DMS53 (cell line): ENCODE measurements at regions not wholly inside any gene's neighbourhood (a gene's known extent, or its start where the extent isn't known, plus 50 kb on each side); places are given as distances from the start of the nearest gene placed in this dataset.

ENCODE experiments used
- DNase-seq: peaks from one replicate; lab custom pipeline; 2025; lab: John Stamatoyannopoulos, UW

DNA sequence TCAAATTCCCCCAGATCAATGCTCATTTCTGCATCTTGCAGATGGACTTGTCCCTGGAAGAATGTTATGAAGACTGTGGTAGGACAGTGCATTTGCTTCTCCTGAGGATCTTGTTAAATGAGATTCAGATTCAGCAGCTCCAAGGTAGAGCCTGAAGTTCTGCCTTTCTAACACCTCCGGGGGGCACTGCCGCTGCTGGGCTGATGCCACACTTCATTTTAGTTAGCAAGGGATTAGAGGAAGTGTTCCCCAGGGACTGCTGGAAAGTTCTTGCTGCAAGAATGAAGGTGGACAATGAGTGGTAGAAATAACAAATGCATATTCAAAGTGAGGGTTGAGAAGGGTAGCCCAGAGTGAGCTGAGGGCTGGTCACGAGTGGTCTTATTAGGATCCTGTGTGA is 434.3 kb upstream of the AKR1E2 start:
- peak; percentile 17 for DNase-seq

DNA sequence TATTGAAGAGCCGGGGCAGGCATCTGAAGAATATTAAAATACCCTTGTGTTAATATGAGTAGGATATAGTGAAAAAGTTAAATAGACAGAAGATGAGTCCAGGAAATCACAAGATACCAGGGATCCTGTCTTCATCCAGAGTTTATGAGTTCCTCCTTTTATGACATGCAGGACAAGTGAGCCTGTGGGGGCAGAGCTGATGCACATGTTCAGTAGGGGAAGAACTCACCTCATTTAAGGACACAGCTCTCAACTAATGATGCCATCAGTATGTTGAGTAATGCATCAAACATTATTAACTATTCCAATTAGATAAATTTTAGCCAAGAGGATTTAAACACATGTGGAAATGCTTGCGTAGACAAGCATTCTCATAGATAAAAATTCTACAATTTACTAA is 435.8 kb upstream of the AKR1E2 start:
- no peak for DNase-seq

DNA sequence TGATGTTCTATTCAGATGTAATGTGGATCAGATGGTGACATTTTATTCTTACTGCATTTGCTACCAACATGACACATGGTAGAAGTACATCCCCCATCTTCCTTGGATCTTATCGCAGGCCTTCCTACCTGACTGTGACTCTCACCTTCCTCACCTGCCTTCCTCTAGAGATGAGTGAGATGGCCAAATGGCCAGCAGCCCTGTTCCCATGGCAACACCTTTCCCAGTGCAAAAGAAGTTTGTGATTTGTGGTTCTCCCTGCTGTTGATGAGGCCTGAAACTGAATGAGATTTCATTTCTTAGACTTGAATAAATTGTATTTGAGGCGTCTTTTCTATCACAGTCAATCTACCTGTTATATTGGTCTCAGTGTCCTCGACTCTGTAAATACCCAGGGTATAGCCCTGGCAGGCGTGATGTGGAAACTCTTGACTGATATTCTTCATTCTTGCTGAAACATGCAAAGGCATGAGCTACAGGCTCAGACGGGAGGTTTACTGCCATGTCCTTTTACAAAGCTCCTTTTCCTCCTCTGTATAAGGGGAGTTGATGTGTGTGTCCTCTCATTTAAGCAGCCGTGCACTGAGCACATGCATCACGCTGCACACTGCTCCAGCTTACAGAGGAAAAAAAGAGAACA is 440.7 kb upstream of the AKR1E2 start:
- DNase-seq: no peak

DNA sequence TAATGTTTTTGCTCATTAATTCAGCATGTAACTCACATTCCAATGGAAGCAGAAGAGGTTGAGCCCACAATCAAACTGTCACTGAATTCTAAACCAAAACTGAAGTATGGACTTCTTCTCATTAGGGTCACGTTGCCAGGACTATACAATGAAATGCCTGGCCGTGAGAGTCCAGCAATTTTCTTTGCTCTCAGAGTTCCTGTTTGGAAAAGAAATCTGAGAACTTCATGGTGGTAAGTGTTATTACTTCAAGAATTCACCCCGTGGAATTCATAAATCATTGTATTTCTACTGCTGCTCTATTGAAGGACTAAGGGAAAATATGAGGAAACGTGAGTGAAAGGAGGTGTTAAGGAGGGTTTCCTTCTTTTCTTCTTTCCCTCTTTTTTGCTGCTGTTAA is 441.8 kb upstream of the AKR1E2 start:
- DNase-seq: no peak

DNA sequence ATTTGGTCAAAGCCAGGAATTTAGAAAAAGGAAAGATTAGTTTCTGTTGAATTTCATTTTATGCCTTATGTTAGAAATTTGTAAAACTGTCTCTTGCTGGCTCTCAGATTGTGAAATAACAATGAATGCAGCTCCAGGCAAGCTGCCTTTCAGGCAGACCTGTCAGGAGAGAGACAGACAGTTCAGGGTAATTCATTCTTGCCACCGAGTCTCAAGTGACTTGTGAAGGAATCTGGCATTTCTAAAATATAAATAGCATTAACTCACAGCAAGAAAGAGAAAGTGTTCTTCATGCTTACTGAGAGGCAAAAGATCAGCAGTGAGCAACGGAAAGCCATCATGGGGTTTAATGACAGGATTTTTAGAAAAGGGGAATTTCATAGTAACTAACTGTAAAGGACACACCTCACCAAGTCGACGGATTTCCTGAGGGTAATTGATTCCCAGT is 442.3 kb upstream of the AKR1E2 start:
- no peak for DNase-seq

DNA sequence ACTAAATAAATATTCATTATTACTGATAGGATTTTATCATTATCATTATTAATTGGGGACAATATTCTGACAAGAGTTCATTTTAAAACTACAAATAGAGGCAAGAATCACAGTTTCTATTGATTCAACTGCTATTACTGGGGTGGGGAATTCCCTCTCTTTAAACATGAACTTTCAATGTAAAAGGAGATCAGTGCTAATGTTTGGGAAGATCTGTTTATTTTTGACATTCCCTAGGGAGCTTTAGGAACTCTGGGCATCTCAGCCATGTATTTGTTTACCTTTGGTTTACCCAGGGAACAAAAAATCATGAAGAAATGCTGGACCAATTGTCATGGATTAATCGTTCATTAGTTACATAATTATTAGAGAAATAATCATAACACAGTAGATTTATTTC is 443.2 kb upstream of the AKR1E2 start:
- DNase-seq: no peak

DNA sequence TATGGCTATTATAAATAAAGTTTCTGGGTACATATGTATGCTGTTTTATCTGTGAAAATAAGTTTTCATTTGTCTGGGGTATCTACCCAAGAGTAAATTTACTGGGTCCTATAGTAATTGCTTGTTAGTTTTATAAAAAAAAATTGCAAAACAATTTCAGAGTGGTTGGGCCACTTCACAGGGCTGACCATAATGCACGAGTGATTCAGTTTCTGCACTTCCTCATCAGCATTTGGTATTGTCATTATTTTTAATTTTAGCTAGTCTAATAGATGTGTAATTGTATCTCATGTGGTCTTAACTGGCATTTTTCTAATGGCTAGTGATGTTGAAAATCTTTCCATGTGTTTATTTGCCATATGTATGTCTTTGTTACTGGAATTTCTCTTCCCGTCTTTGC is 452.4 kb upstream of the AKR1E2 start:
- no peak for DNase-seq

DNA sequence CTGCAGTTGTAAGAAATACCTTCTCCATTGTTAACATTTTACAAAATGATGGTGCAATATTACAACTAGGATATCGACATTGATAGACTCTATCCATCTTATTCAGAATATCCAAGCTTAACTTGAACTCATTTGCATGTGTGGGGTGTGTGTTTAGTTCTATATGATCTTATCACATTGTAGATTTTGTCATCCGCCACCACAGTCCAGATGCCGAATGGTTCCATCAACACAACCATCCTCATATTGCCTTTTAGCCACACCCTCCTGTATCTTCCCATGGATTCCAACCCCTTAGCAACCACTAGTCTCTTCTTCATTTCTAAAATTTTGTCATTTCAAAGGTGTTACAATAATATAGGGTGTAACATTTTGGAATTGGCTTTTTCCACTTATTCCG is 452.9 kb upstream of the AKR1E2 start:
- no peak for DNase-seq

DNA sequence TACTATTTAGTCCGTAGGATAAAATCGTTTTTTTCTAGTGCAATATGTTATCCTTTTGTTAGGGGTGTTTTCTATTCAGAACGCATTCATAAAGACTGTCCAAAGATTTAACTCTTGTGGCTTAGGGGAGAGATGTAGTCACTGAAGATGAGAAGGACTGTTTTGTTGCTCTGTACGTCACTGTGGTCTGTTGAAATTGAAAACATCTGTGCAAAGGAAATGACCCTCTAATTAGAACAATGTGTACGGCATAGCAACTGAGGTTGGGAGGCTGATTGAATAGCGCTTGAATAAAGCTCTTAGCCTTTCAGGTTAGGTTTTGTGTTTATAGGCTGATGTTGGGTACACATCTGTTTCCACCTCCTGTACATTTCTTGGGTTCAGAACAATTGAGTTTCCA is 453.4 kb upstream of the AKR1E2 start:
- DNase-seq: no peak

DNA sequence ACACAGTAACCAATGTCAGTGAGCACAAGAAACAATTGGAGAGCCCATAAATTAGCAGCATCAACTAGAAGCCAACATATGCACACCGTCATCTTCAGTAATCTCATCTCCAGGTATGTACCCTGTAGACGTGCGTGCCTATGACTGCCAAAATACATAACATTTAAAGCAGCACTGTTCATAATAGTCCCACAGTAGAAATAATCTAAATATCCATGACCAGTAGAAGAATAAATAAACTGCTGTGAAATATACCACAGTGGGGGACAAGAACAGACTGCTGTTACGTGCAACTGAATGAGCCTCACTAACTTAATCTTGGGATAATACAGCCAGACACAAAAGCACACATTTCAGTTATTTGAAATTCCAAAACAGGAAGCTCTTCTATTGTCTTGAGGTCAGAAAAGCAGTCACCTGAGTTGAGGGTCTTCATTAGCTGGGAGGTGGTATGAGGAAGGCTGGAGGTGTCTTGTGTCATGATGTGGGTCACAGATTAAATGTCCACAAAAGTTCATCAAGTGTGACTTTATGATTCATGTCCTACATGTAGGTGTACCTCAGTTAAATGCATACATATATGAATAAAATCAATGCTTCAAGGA is 454.2 kb upstream of the AKR1E2 start:
- DNase-seq: no peak

DNA sequence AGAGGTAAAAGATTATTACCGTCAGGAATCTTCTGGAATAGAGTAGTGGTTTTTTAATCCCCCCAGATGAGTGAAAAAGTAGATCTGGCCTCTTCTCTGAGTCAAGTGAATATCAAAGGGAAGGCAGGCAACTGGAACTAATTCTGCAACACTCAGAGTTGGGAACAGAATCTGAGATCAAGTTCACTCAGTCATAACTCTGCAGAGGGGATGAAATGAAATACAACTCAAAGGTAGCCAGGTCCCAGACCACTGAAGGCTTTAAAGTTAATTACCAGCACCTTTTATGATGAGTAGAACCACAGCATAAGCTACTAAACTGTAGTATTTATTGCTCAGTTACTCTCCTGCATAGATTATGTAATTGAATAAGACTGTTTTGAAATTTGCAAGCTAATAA is 455.6 kb upstream of the AKR1E2 start:
- no peak for DNase-seq

DNA sequence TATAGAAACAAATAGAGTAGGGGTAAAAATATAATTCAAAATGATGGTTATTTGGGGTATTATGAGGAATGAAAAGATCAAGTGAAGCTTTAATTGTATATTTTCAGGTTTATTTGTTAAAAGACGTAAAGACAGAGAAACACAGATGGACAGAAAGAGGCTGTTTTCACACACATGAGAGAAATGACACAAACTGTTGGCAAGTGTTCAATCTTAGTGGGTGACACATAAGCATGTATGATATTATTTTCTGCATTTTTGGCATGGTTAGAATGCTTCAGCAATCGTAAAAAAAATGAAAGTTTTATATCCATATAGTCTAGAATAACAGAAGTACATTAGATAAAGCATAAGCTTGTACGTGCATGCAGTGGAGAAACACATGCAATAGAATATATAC is 464.4 kb upstream of the AKR1E2 start:
- DNase-seq: no peak

DNA sequence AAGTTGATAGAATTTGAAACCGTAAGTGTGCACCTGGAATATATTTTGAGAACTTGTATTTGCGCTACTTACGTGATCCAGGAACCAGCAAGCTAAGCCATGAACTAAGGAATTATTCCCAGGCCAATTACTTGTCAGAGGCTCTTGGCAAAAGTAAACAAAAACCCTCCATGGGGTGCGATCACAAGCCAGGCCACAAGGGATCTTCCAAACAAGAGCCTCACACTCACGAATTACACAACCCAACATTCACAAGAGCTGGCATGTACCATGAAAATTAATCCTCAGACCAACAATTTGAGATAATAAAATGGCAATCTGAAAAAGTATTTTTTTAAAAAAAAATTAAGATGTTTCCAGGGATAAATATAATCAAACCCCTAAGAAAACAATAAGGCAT is 467.0 kb upstream of the AKR1E2 start:
- no peak for DNase-seq

DNA sequence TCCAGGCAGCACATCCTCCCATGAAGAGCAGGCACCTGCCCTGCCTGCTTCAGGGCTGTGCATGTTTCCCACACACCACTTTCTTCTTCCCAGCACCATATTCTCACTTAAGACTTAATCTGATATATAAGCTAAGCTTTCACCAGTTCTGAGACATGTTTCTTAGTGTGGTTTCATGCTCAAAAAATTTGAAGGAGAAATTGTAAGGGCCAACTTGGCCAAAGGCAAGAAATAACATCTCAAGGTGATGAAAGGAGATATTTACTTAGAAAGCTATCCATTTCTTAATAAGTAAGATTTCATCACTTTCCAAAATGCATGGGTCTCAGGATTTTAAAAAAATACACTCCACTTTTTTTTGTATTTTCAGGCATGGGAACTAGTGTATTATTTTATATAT is 468.1 kb upstream of the AKR1E2 start:
- DNase-seq: no peak

DNA sequence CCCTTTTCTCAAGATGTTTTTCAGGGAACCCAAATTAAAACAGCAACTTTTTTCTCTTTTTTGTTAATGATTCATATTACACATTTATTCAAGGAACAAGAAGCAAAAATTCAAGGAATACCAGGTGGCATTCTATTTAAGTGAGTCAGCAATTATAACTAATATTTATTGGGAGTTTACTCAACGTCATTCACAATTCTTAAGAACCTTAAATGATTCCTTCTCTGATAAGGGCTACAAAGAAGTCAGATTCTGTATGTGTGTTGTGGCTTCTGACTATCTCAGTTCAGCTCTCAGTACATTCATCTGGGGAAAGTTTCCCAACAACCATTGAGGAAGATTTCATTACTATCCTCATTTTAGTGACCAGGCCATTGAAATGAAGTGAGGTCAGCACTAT is 470.7 kb upstream of the AKR1E2 start:
- no peak for DNase-seq

DNA sequence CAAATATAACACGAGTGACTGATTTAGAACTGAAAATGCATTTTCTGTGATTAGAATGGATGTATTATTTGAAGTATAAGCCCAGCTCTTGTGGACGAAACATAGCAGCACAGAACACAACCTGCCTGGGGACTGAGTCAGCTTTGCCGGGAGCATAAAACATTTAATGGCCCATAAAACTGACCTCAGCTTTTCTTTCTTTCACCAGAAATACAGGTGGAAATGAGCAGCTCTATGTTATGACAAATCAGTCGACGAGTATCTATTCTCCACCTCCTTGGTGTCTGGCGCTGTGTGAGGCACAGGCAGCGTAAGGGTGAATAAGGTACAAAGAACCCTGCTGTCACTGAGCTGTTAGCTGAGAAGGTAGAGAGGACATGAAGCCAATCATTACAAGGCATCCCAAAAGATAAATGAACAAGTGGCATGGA is 471.6 kb upstream of the AKR1E2 start:
- peak; percentile 71 for DNase-seq

DNA sequence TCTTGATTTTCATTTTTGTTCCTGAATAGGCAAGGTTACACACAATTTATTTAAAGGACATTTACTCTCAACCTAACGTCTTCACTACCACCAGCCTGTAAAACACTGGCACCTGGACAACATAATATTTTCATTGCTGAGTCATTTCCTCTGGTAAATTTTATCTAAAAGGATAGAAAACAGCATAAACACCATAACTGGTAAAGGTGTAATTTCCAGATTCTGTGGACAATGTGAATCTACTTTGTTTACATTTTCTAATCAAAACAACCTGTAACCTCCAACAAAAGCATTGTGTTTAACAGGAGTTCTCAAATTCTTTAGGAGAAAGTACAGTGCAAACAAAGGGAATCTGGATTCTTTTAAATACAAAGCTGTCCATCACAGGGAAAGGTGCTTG is 472.0 kb upstream of the AKR1E2 start:
- DNase-seq: peak; percentile 73

DNA sequence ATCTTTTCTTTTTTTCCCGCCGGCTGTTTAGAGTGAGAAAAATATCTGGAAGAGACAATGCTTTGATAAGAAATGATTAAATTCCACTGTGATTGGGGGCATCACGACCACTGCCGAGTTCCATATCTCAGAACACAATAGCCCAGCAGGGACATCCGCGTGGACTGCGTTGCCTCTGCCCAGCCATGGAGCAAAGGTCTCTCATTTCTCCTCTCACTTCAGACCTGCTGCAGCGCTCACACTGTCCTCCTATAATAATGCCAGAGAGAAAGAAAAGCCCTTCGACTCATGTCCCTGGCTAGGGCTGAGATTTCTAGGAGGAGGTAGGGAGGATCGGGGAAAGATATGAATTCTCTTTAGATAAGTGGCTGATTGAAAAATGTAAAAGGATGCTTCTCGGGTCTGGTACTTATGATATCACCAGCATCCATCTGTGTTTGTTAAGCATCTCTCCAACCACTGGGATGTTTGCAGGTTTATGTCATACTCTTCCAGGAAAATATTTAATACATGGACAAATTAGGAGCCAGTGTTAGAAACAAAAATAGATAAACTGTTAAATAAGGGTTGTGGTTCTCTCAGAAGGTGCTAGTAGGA is 472.9 kb upstream of the AKR1E2 start:
- DNase-seq: peak; percentile 55

DNA sequence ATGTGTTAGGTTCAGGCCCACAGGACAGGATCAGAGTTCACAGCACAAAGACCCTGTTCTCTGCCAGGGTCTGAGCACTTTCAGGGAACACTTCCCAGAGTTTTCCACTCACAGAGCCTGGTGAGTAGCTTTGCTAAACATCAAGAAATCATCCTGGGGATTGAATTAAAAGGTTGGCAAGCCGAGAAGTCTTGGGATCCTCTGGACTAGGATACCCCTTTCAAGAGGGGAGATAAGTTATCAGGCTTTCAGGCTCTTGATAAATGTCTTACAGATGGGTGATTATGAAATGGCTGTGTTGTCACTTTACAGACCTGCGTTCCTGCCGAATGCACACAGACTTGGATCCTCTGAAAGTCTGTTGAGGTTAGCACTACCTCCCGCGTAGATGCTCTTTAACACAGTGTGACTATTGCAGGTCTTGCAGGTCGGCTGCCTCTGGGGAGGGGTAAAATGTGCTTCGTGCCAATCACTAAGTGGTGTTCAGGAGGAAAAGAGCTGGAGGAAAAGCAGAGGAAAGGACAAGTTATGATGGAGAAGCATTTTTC is 473.5 kb upstream of the AKR1E2 start:
- no peak for DNase-seq

DNA sequence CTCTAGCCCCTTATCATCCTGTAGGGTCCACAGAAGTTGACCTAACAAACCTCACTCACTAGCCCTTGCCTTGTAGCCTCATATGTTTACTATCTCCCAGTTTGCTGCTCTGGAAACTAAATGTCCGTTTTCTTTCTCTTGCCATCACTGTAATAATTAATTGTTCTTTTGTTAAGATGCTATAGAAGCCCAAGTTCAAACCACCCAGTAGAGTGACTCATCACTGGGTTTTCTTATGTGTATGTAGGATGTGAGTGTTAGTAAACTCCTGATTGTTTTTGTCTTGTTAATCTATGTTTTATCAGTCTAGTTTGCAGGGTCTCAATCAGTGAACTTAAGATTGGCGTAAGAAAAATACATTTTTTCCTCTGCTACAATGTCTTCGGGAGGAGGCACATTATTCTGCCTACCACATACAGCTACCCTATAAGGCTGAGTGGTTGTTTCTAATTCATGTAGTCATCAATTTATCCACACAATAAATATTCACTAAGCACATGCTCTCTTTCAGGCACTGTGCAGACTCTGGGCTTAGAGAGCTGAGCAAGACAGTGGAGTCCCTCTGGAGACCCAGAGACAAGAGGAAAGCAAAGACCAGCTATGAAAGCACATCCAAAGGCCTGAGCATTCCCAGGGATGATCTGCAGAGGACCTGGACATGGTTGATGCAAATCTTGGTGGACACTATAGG is 474.1 kb upstream of the AKR1E2 start:
- no peak for DNase-seq

DNA sequence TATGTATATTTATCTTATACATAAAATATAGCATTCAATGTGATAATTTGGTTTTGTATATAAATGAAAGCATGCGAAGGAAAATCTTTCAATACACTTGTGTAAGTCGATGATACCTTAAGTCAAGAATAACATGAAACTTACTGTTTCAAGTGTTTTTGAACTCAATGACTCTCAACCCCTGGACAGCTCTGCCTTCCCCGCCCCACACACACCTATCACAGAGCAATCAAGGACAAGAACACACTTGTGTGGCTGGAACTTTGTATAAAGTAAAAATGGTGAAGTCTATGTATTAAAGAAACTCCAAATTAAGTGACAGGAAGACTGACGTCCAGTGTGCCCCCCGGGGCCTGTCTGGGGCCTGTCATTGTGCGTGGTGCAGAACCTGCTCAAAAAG is 478.6 kb upstream of the AKR1E2 start:
- no peak for DNase-seq

DNA sequence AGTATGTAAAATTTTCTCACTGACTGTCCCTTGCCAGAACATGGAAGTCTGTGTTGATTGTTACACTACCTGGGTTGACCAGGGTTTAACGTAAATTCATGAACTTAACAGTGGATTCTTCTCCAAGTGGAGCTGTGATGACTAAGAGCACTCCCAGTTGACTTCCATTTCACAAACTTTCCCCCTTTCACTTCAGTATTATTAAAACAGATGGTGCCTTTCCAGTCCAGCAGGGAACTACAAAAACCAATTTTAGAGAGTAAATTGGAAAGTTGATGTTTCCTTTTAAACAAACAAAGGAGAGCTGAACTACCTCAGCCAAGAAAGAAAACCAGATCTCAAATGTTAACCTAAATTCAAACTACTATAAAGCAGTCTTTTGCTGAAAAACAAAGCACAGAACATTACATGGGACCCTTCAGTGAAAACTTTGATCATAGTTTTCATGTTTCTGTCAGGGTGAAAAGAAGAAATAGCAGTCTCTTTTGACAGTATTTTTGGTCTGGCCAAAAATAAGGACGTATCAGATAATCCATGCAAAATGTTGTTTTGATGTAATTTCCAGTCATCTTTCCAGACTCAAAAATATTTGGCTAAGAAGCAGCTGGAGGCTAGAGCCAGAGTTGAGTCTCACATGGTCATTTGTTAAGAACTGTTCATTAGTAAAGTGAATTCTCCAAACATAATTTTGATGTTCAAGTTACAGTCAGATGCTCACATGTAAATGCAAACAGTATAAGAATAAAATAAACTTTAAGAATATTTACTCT is 479.9 kb upstream of the AKR1E2 start:
- no peak for DNase-seq
